ENCODE measurements at regions not wholly inside any gene's neighbourhood (a gene's known extent, or its start where the extent isn't known, plus 50 kb on each side); places are given as distances from the start of the nearest gene placed in this dataset.

DNA sequence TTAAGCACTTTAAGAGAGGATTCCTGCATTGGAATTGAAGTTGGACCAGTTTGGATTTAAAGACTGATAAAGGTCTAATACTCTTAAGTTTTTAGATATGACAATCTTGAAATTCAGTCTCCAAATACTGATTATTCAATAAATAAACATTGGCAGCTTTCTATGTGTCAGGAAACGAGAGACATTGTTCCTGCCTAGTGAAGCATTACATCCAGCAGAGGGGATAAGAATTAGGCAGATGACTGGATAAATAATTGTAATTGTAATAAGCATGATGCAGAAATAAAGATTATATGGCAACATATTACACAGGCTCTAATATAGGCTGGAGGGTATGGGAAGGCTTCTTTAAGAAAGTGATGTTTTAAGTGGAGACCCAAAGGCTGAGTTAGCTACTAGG lies 226.5 kb upstream of the MMADHC start:
- H3K79me2 ChIP-seq (ENCODE audit: insufficient read depth, low read length), result no peaks in the 10 kb centered on the region
- no peaks in the 10 kb centered on the region for H3K9me3 ChIP-seq (ENCODE audit: insufficient read depth, low read depth, low read length)
- no peaks in the 10 kb centered on the region for H3K27me3 ChIP-seq (ENCODE audit: insufficient read depth, low read length, poor library complexity, severe bottlenecking)
- no peaks in the 10 kb centered on the region for H3K36me3 ChIP-seq (ENCODE audit: insufficient read depth, low read length)
- H3K4me3 ChIP-seq (ENCODE audit: low read length, poor library complexity, severe bottlenecking), result no peak overlapping the region
- no peaks in the 10 kb centered on the region for H3K9me2 ChIP-seq (replicated peaks; ENCODE audit: low read depth, low read length)
- no peaks in the 10 kb centered on the region for H4K20me1 ChIP-seq (ENCODE audit: insufficient read depth, low read length, poor library complexity, severe bottlenecking)
- H3F3A ChIP-seq (ENCODE audit: low read depth), result no peaks in the 10 kb centered on the region
- no peak overlapping the region for H3K9ac ChIP-seq (ENCODE audit: low read depth, low read length, poor library complexity, severe bottlenecking)
- H2AFZ ChIP-seq (ENCODE audit: low read length), result no peak overlapping the region
- no peak overlapping the region for H3K4me2 ChIP-seq (ENCODE audit: low read depth, low read length, poor library complexity, severe bottlenecking)
- no peak for TF ChIP-seq EZH2phosphoT487 (IDR thresholded peaks at IDR 0.05; ENCODE audit: borderline replicate concordance)
- TF ChIP-seq, protein P1, sequence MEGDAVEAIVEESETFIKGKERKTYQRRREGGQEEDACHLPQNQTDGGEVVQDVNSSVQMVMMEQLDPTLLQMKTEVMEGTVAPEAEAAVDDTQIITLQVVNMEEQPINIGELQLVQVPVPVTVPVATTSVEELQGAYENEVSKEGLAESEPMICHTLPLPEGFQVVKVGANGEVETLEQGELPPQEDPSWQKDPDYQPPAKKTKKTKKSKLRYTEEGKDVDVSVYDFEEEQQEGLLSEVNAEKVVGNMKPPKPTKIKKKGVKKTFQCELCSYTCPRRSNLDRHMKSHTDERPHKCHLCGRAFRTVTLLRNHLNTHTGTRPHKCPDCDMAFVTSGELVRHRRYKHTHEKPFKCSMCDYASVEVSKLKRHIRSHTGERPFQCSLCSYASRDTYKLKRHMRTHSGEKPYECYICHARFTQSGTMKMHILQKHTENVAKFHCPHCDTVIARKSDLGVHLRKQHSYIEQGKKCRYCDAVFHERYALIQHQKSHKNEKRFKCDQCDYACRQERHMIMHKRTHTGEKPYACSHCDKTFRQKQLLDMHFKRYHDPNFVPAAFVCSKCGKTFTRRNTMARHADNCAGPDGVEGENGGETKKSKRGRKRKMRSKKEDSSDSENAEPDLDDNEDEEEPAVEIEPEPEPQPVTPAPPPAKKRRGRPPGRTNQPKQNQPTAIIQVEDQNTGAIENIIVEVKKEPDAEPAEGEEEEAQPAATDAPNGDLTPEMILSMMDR (conservative IDR thresholded peaks at IDR 0.05; ENCODE audit: low read length), result no peak
- no peaks in the 10 kb centered on the region for H3K4me1 ChIP-seq (ENCODE audit: insufficient read depth, low read length, poor library complexity, severe bottlenecking)

DNA sequence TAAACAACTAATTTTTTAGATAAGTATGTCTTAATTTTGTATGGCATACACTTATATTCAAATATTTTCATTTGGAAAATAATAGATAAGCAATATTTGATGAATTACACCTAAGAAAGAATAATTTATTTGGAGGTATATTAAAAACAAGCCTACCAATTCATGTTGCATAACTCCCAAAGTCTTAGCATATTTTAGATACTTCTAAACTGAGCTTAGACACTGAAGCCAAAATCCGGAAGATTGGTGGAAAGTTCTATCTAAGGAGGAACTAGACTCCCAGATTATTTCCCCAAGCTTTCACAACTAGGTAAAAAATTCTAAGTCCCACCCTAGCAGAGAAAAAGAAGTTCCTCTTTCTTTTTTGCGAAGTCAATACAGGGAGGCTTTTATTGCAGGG lies 221.0 kb upstream of the MMADHC start:
- Histone ChIP-seq H2AFZ (ENCODE audit: low read length) (no peak overlapping the region), H4K20me1 (ENCODE audit: insufficient read depth, low read length, poor library complexity, severe bottlenecking) (no peaks in the 10 kb centered on the region), H3K79me2 (ENCODE audit: insufficient read depth, low read length) (no peaks in the 10 kb centered on the region), H3F3A (ENCODE audit: low read depth) (no peaks in the 10 kb centered on the region), H3K4me1 (ENCODE audit: insufficient read depth, low read length, poor library complexity, severe bottlenecking) (no peaks in the 10 kb centered on the region), H3K36me3 (ENCODE audit: insufficient read depth, low read length) (no peaks in the 10 kb centered on the region), H3K4me3 (ENCODE audit: low read length, poor library complexity, severe bottlenecking) (no peak overlapping the region), H3K9me2 (replicated peaks; ENCODE audit: low read depth, low read length) (no peaks in the 10 kb centered on the region), H3K27me3 (ENCODE audit: insufficient read depth, low read length, poor library complexity, severe bottlenecking) (no peaks in the 10 kb centered on the region), H3K9me3 (ENCODE audit: insufficient read depth, low read depth, low read length) (no peaks in the 10 kb centered on the region), H3K4me2 (ENCODE audit: low read depth, low read length, poor library complexity, severe bottlenecking) (no peak overlapping the region), H3K9ac (ENCODE audit: low read depth, low read length, poor library complexity, severe bottlenecking) (no peak overlapping the region)
- TF ChIP-seq EZH2phosphoT487 (IDR thresholded peaks at IDR 0.05; ENCODE audit: borderline replicate concordance), result no peak
- TF ChIP-seq, protein P1 (conservative IDR thresholded peaks at IDR 0.05; ENCODE audit: low read length), result no peak

DNA sequence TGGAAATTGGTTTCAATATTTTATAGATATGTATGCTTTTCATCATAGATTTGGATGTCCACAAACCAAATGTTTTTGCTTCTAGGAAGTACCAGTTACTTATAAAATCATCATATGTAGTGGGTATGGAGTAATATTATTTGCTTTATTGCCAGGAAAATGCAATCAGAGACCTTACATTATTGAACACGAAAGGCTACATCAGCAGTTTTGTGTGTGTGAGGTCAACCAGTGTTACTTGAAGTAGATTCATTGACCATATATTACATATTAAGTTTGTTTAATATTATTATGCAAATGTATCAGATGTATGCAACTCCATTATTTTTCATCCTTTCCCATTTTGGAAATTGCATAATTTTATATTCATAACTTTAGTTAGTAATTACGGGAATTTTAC lies 219.1 kb upstream of the MMADHC start:
- Histone ChIP-seq H4K20me1 (ENCODE audit: insufficient read depth, low read length, poor library complexity, severe bottlenecking) (no peaks in the 10 kb centered on the region), H3F3A (ENCODE audit: low read depth) (no peaks in the 10 kb centered on the region), H2AFZ (ENCODE audit: low read length) (no peak overlapping the region), H3K36me3 (ENCODE audit: insufficient read depth, low read length) (no peaks in the 10 kb centered on the region), H3K9me2 (replicated peaks; ENCODE audit: low read depth, low read length) (no peaks in the 10 kb centered on the region), H3K4me2 (ENCODE audit: low read depth, low read length, poor library complexity, severe bottlenecking) (no peak overlapping the region), H3K4me1 (ENCODE audit: insufficient read depth, low read length, poor library complexity, severe bottlenecking) (no peaks in the 10 kb centered on the region), H3K9me3 (ENCODE audit: insufficient read depth, low read depth, low read length) (no peaks in the 10 kb centered on the region), H3K4me3 (ENCODE audit: low read length, poor library complexity, severe bottlenecking) (no peak overlapping the region), H3K9ac (ENCODE audit: low read depth, low read length, poor library complexity, severe bottlenecking) (no peak overlapping the region), H3K79me2 (ENCODE audit: insufficient read depth, low read length) (no peaks in the 10 kb centered on the region), H3K27me3 (ENCODE audit: insufficient read depth, low read length, poor library complexity, severe bottlenecking) (no peaks in the 10 kb centered on the region)
- TF ChIP-seq EZH2phosphoT487 (IDR thresholded peaks at IDR 0.05; ENCODE audit: borderline replicate concordance), result no peak
- TF ChIP-seq, protein P1 (conservative IDR thresholded peaks at IDR 0.05; ENCODE audit: low read length), result no peak

Data from Loucy (cell line).